ENCODE measurements at regions not wholly inside any gene's neighbourhood (a gene's known extent, or its start where the extent isn't known, plus 50 kb on each side); places are given as distances from the start of the nearest gene placed in this dataset.

DNA sequence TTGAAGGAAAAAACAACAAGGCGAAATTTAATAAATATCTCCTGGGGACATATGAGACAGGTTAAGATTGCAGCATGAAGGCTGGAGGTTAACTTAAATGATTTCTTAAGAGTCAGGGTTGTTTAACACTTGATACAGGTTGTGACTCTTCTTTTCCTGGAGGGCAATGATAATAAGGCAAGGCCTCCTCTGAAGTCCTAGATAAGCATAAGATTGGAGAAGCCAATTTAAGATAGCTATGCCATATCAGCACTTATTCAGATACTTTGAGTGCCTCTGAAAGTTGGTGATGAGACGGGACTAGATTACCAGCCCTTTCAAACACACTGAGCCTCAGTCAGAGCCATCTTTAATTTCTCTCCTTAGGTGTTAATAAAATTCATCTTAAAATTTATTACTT, 350.8 kb downstream of the FBXO8 start (continued):
- no peak for TF ChIP-seq ASH2L (IDR thresholded peaks at IDR 0.05; ENCODE audit: low read length)
- TF ChIP-seq, protein P1, sequence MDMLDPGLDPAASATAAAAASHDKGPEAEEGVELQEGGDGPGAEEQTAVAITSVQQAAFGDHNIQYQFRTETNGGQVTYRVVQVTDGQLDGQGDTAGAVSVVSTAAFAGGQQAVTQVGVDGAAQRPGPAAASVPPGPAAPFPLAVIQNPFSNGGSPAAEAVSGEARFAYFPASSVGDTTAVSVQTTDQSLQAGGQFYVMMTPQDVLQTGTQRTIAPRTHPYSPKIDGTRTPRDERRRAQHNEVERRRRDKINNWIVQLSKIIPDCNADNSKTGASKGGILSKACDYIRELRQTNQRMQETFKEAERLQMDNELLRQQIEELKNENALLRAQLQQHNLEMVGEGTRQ (IDR thresholded peaks at IDR 0.05; ENCODE audit: low read length): no peak
- TF ChIP-seq BCL11A (IDR thresholded peaks at IDR 0.05; ENCODE audit: low read depth in 2 of 2, low read length in 2 of 2): no peak
- TF ChIP-seq POLR2AphosphoS5 (IDR thresholded peaks at IDR 0.05; ENCODE audit: low read depth, low read length): no peak
- TF ChIP-seq SIN3A (conservative IDR thresholded peaks at IDR 0.05 in 1 of 2, IDR thresholded peaks at IDR 0.05 in 1 of 2; ENCODE audit: low read depth in 1 of 2, low read length in 2 of 2): no peak
- TF ChIP-seq SRF (IDR thresholded peaks at IDR 0.05; ENCODE audit: low read depth, low read length): no peak
